Naive B cell (primary cell): ENCODE measurements at regions not wholly inside any gene's neighbourhood (a gene's known extent, or its start where the extent isn't known, plus 50 kb on each side); places are given as distances from the start of the nearest gene placed in this dataset.
A peak's percentile ranks its signal among the peaks of the same experiment; 100 is the strongest.

Experiments used
- ATAC-seq, 2 donors: fragments of 150-1000 bp; cut with Tn5 transposase; 2 replicates each; pipeline ENCODE4 v1.10.0; 2021; ENCODE audit warnings: low read depth in 2 of 2, mild to moderate bottlenecking in 2 of 2, moderate library complexity in 2 of 2
- DNase-seq: peaks from one replicate; pipeline ENCODE4 v3.0.0; 2022
- H3K27ac Mint-ChIP-seq, 6 donors: one replicate each; pipeline ENCODE4 v1.8.0; 2020 to 2022; ENCODE audit warnings: mild to moderate bottlenecking in 6 of 6, mixed read lengths in 6 of 6, moderate library complexity in 5 of 6, inconsistent platforms in 2 of 6
- H3K27me3 Mint-ChIP-seq, 3 donors: one replicate each; pipeline ENCODE4 v1.8.0; 2021 to 2022; ENCODE audit warnings: mixed read lengths in 3 of 3, mild to moderate bottlenecking in 1 of 3
- H3K36me3 Mint-ChIP-seq, 2 donors: one replicate each; pipeline ENCODE4 v1.8.0; 2020 to 2022; ENCODE audit warnings: mixed read lengths in 2 of 2, inconsistent platforms in 1 of 2, mild to moderate bottlenecking in 1 of 2
- H3K4me1 Mint-ChIP-seq, 3 donors: one replicate each; pipeline ENCODE4 v1.8.0; 2020 to 2022; ENCODE audit warnings: mixed read lengths in 3 of 3, inconsistent platforms in 1 of 3, mild to moderate bottlenecking in 1 of 3, moderate library complexity in 1 of 3
- H3K4me3 Mint-ChIP-seq, 8 donors: one replicate each; pipeline ENCODE4 v1.8.0; 2020 to 2022; ENCODE audit warnings: mild to moderate bottlenecking in 8 of 8, mixed read lengths in 8 of 8, moderate library complexity in 8 of 8, inconsistent platforms in 2 of 8
- H3K9me3 Mint-ChIP-seq, 7 donors: one replicate each; pipeline ENCODE4 v1.8.0; 2020 to 2022; ENCODE audit warnings: mixed read lengths in 7 of 7, mild to moderate bottlenecking in 5 of 7, inconsistent platforms in 2 of 7, moderate library complexity in 1 of 7

GRCh38 chr14:87229131-87229530 is 763.9 kb downstream of the GALC start:
- Mint-ChIP-seq H3K36me3 (no peaks in the 10 kb centered on the region), H3K27me3 (no peaks in the 10 kb centered on the region), H3K4me3 (no peak overlapping the region), H3K9me3 (peaks cover 0 to 15% (median 11%) of the 10 kb centered on the region in 7 donors), H3K27ac (no peak overlapping the region), H3K4me1 (no peaks in the 10 kb centered on the region)
- ATAC-seq: no peak
- no peak for DNase-seq

- H3K36me3 Mint-ChIP-seq: no peaks in the 10 kb centered on the region
- H3K9me3 Mint-ChIP-seq: peaks cover 0 to 13% (median 4%) of the 10 kb centered on the region in 7 donors
- no peaks in the 10 kb centered on the region for H3K27me3 Mint-ChIP-seq
- H3K4me1 Mint-ChIP-seq: no peaks in the 10 kb centered on the region
- no peak for DNase-seq
- peak overlapping the region in 1 of 6 donors; percentile 22 for H3K27ac Mint-ChIP-seq
- no peak overlapping the region for H3K4me3 Mint-ChIP-seq
- ATAC-seq: no peak
These were observed 776.0 kb downstream of the GALC start for GRCh38 chr14:87217023-87217422.

- H3K27ac Mint-ChIP-seq: no peak overlapping the region
- H3K9me3 Mint-ChIP-seq: peaks cover 0 to 20% (median 4%) of the 10 kb centered on the region in 7 donors
- ATAC-seq (no peak), DNase-seq (no peak)
- no peaks in the 10 kb centered on the region for H3K4me1 Mint-ChIP-seq
- no peak overlapping the region for H3K4me3 Mint-ChIP-seq
- H3K27me3 Mint-ChIP-seq: no peaks in the 10 kb centered on the region
- H3K36me3 Mint-ChIP-seq: no peaks in the 10 kb centered on the region
These were observed 778.4 kb downstream of the GALC start for GRCh38 chr14:87214558-87214957.

GRCh38 chr14:87207756-87208155 is 785.2 kb downstream of the GALC start:
- Mint-ChIP-seq H3K4me3 (no peak overlapping the region), H3K9me3 (peaks cover 0 to 35% (median 5%) of the 10 kb centered on the region in 7 donors), H3K27me3 (no peaks in the 10 kb centered on the region), H3K36me3 (no peaks in the 10 kb centered on the region), H3K4me1 (no peaks in the 10 kb centered on the region), H3K27ac (no peak overlapping the region)
- ATAC-seq (no peak), DNase-seq (no peak)

GRCh38 chr14:87205811-87206210 is 787.2 kb downstream of the GALC start:
- ATAC-seq: no peak

GRCh38 chr14:87203346-87203745 is 789.6 kb downstream of the GALC start:
- no peak for ATAC-seq
- peaks cover 0 to 20% (median 3%) of the 10 kb centered on the region in 7 donors for H3K9me3 Mint-ChIP-seq
- H3K36me3 Mint-ChIP-seq: no peaks in the 10 kb centered on the region

More at GRCh38 chr14:87205811-87206210, 787.2 kb downstream of the GALC start:
- no peaks in the 10 kb centered on the region for H3K4me1 Mint-ChIP-seq
- H3K9me3 Mint-ChIP-seq: peaks cover 0 to 30% (median 5%) of the 10 kb centered on the region in 7 donors
- no peak for DNase-seq
- no peak overlapping the region for H3K4me3 Mint-ChIP-seq
- H3K27ac Mint-ChIP-seq: no peak overlapping the region
- no peaks in the 10 kb centered on the region for H3K27me3 Mint-ChIP-seq
- H3K36me3 Mint-ChIP-seq: no peaks in the 10 kb centered on the region

GRCh38 chr14:87199381-87199780 is 793.6 kb downstream of the GALC start:
- no peak overlapping the region for H3K27ac Mint-ChIP-seq
- no peak overlapping the region for H3K4me3 Mint-ChIP-seq
- H3K4me1 Mint-ChIP-seq: no peaks in the 10 kb centered on the region
- no peaks in the 10 kb centered on the region for H3K27me3 Mint-ChIP-seq
- no peaks in the 10 kb centered on the region for H3K36me3 Mint-ChIP-seq
- peaks cover 0 to 28% (median 5%) of the 10 kb centered on the region in 7 donors for H3K9me3 Mint-ChIP-seq
- no peak for DNase-seq
- ATAC-seq: no peak

More at GRCh38 chr14:87203346-87203745, 789.6 kb downstream of the GALC start:
- Mint-ChIP-seq H3K4me3 (no peak overlapping the region), H3K4me1 (no peaks in the 10 kb centered on the region), H3K27ac (no peak overlapping the region), H3K27me3 (no peaks in the 10 kb centered on the region)
- DNase-seq: no peak

- Mint-ChIP-seq H3K27ac (no peak overlapping the region), H3K36me3 (no peaks in the 10 kb centered on the region), H3K9me3 (peaks cover 0 to 27% (median 6%) of the 10 kb centered on the region in 7 donors), H3K4me3 (no peak overlapping the region), H3K27me3 (no peaks in the 10 kb centered on the region), H3K4me1 (no peaks in the 10 kb centered on the region)
- no peak for DNase-seq
- ATAC-seq: no peak
These were observed 796.5 kb downstream of the GALC start for GRCh38 chr14:87196436-87196835.

GRCh38 chr14:87187786-87188185 is 805.2 kb downstream of the GALC start:
- no peak for ATAC-seq
- Mint-ChIP-seq H3K9me3 (peaks cover 0 to 13% (median 4%) of the 10 kb centered on the region in 7 donors), H3K4me1 (no peaks in the 10 kb centered on the region), H3K27ac (no peak overlapping the region), H3K36me3 (no peaks in the 10 kb centered on the region), H3K4me3 (no peak overlapping the region), H3K27me3 (no peaks in the 10 kb centered on the region)
- DNase-seq: no peak

GRCh38 chr14:87186737-87187136 is 806.2 kb downstream of the GALC start:
- no peaks in the 10 kb centered on the region for H3K36me3 Mint-ChIP-seq
- no peak overlapping the region for H3K4me3 Mint-ChIP-seq
- H3K27ac Mint-ChIP-seq: no peak overlapping the region
- H3K27me3 Mint-ChIP-seq: no peaks in the 10 kb centered on the region
- DNase-seq (no peak), ATAC-seq (no peak)
- H3K4me1 Mint-ChIP-seq: no peaks in the 10 kb centered on the region
- peaks cover 0 to 11% (median 4%) of the 10 kb centered on the region in 7 donors for H3K9me3 Mint-ChIP-seq

- Mint-ChIP-seq H3K4me3 (no peak overlapping the region), H3K27me3 (no peaks in the 10 kb centered on the region), H3K4me1 (no peaks in the 10 kb centered on the region), H3K36me3 (no peaks in the 10 kb centered on the region), H3K9me3 (peaks cover 0 to 11% (median 4%) of the 10 kb centered on the region in 7 donors), H3K27ac (no peak overlapping the region)
- ATAC-seq (no peak), DNase-seq (no peak)
These were observed 806.9 kb downstream of the GALC start for GRCh38 chr14:87185961-87186560.

- Mint-ChIP-seq H3K27ac (no peak overlapping the region), H3K4me3 (no peak overlapping the region), H3K4me1 (no peaks in the 10 kb centered on the region), H3K9me3 (peaks cover 0 to 9% (median 3%) of the 10 kb centered on the region in 7 donors), H3K36me3 (no peaks in the 10 kb centered on the region), H3K27me3 (no peaks in the 10 kb centered on the region)
- ATAC-seq: no peak
- DNase-seq: no peak
These were observed 808.8 kb downstream of the GALC start for GRCh38 chr14:87184180-87184579.

- no peaks in the 10 kb centered on the region for H3K36me3 Mint-ChIP-seq
These were observed 811.7 kb downstream of the GALC start for GRCh38 chr14:87181288-87181687.

GRCh38 chr14:87179936-87180335 is 813.0 kb downstream of the GALC start:
- Mint-ChIP-seq H3K27me3 (no peaks in the 10 kb centered on the region), H3K36me3 (no peaks in the 10 kb centered on the region), H3K9me3 (peaks cover 2 to 8% (median 5%) of the 10 kb centered on the region in 7 donors), H3K27ac (no peak overlapping the region), H3K4me1 (no peaks in the 10 kb centered on the region), H3K4me3 (no peak overlapping the region)
- DNase-seq: no peak
- no peak for ATAC-seq

More at GRCh38 chr14:87181288-87181687, 811.7 kb downstream of the GALC start:
- Mint-ChIP-seq H3K27me3 (no peaks in the 10 kb centered on the region), H3K9me3 (peaks cover 0 to 15% (median 5%) of the 10 kb centered on the region in 7 donors), H3K4me1 (no peaks in the 10 kb centered on the region), H3K4me3 (no peak overlapping the region), H3K27ac (no peak overlapping the region)
- ATAC-seq (no peak), DNase-seq (no peak)
